Activated T-helper 1 cell treated with anti-CD3 and anti-CD28 coated beads, Interleukin-2, amount 50 U/mL, for 16 hours (primary cell): ENCODE measurements at regions not wholly inside any gene's neighbourhood (a gene's known extent, or its start where the extent isn't known, plus 50 kb on each side); places are given as distances from the start of the nearest gene placed in this dataset.

Experiments used
- DNase-seq, 2 donors: peaks; one replicate each; pipeline ENCODE4 v3.0.0-alpha.2; 2020; ENCODE audit warnings: low read depth in 1 of 2, low spot score in 1 of 2

- DNase-seq, result no peak
These were observed 398.6 kb downstream of the TBL1XR1 start for GRCh38 chr3:176798680-176799079.

GRCh38 chr3:176796371-176796770 lies 400.9 kb downstream of the TBL1XR1 start:
- DNase-seq, result no peak

DNA sequence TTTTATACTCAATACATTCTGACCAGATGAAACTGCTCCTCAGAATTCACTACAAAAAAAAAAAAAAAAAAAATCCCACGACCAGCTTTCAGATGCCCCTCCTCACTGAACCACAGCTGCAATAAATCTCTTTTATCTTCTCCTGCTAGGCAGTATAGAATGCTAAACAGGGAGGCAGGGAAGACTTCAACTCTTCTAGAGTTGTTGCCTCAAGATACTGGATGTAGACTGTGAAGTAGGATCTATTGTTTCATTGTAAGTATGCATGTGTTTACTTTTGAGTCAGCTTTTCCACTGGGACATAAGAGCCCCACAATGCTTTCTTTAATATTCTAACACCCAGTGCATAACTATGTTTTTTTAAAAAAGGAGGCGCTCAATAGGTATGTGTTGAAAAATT lies 401.4 kb downstream of the TBL1XR1 start:
- DNase-seq, result no peak

DNA sequence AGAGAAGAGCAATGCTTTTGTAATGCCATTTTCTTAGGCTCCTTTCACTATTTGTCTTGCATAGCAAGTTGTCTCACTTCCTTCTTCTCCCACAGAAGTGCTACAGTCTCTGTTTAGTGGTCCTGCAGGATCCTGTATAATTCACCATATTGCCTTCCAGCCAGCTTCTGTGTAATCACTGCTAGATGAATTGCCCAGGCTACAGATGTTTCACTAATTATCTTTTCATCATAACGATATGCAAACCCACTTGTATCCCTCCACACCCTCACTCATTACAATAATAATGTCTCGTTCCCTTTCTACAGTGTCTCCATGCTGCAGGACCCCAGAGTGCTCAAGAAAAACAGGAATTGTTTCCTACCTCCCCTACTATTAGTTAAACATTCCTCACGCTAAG lies 402.9 kb downstream of the TBL1XR1 start:
- DNase-seq, result no peak

GRCh38 chr3:176789947-176790346 lies 407.3 kb downstream of the TBL1XR1 start:
- DNase-seq, result no peak

DNA sequence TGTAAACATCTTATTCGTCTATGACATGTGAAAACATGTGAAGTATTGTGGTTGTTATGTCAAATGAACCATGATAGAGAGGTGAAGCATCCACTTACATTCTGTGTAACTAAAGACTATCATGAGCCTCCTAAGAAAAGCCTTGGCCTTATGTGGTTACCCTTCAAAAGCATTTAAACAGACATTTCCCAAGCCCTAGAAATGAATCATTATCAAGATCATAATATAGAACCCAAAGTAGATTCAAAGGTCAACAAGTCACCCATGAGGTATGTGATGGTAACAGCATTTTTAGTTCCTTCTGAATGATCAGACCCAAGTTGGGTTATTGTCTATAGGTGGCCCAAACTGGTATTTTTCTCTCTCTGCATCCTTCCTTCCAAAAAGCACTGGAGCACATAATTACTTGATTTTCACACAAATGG lies 408.0 kb downstream of the TBL1XR1 start:
- DNase-seq, result no peak

DNA sequence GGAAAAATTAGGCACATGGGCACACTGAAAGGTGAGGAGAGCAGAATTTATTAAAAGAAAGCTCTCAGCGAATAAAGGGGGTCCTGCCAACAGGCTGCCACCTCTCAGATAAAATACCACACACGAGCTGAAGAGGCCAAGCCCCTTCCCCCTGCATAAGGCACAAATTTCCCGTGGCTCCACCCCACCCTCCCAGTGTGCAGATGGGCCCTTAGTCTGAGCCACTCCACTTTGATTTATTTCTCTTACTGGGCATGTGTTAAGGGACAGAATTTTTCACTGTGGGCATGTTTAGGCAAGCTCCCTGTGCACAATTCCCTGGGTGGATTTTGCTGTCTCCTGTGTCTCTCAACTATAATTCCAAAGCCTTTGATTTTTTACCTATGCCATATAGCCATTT lies 409.8 kb downstream of the TBL1XR1 start:
- no peak for DNase-seq

GRCh38 chr3:176785171-176785570 lies 412.1 kb downstream of the TBL1XR1 start:
- DNase-seq, result no peak

- DNase-seq, result no peak
These were observed 416.5 kb downstream of the TBL1XR1 start for GRCh38 chr3:176780766-176781165.

DNA sequence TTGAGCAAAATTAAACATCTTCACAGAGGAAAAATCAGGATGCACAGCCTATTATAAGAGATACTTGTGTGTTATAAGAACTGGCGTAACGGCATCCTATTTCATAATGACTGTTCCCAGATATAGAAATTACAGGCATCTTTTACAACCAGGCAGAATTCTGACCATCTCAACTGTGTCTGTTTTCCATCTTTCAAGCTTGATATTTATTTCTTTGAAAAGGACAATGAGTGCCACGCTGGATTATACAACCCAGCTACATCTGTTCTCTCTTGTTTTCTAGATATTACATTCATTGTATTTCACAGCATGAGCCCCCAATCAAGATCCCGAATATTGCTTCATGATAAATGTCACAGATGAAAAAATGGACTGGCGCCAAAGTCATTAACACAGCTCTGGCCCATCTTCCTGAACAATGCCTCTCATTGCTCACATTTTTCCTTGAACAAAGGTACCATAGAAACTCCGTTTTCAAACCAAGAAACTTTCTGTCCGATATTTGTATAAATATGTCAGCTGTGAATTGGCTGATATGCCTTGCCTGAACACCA lies 420.6 kb downstream of the TBL1XR1 start:
- DNase-seq, result no peak

DNA sequence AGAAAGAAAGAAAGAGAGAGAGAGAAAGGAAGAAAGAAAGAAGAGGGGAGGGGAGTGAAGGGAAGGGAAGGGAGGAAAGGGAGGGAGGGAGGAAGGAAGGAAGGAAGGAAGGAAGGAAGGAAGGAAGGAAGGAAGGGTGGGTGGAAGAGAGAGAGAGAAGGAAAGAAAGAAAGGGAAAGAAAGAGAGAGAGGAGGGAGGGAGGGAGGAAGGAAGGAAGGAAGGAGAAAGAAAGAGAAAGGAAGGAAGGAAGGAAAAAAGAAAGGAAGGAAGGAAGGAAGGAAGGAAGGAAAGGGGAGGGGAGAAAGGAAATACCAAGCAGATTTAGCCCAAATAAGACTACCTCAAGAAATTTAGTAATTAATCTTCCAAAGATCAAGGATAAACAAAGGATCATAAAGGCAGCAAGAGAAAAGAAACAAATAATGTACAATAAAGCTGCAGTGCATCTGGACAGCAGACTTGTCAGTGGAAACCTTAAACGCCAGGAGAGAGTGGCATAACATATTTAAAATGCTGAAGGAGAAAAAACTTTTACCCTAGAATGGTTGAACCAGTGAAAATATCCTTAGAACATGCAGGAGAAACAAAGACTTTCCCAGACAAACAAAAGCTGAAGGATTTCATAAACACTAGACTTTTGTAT lies 427.6 kb downstream of the TBL1XR1 start:
- DNase-seq, result no peak

DNA sequence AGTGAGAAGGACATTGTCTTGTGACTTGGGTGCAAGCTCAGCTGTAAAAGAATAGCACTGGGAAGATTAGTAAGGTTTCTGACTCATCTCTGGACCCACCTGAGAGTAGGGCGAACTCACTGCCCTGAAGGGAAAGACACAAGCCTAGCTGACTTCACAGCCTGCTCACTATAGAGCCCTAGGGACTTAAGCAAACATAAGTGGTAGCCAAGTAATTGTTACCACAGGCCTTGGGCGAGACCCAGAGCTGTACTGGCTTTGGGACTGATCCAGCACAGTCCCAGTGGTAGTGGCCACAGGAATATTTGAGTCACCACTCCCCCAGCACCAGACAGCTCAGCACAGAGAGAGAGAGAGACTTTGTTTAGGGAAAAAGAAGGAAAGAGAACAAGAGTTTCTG lies 429.9 kb downstream of the TBL1XR1 start:
- no peak for DNase-seq

DNA sequence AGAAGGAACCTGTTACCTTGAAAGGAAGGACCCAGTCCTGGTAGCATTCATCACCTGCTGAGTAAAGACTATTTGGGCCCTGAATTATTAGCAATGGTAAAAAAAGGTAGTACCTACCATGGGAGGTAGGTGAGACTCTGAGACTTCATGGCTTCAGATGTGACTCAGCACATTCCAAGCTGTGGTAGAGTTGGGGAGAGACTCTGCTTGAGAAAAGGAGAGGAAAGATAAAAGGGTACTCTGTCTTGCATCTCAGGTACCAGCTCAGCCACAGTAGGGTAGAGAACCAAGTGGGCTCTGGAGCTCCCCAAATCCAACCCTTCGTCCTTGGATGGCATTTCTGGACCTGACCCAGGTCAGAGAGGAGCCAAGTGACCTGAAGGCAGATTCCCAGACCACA lies 430.4 kb downstream of the TBL1XR1 start:
- DNase-seq, result no peak

DNA sequence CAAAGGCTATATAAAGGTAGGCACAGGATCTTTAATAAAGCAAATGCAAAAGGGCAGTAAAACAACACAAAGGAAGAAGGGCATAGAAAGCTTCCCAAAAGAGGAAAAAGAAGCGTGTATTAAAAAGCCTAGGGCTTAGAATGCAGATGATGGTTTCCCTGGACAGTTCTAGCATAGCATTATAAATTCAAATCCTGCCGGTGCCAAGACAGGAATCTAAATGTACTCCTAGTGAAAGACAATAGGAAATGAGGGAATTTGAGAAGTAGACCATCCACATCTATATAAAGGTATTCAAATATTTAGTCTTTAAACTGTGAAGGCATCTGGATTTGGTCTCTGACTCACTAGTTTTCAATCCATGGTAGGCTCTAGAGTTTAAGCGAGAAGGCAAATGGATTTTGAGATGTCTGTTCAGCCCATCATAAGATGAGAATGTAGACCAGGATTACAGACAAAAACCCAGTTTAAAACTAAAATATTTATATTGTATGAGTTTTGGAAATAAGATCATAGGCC lies 431.8 kb downstream of the TBL1XR1 start:
- DNase-seq, result no peak

DNA sequence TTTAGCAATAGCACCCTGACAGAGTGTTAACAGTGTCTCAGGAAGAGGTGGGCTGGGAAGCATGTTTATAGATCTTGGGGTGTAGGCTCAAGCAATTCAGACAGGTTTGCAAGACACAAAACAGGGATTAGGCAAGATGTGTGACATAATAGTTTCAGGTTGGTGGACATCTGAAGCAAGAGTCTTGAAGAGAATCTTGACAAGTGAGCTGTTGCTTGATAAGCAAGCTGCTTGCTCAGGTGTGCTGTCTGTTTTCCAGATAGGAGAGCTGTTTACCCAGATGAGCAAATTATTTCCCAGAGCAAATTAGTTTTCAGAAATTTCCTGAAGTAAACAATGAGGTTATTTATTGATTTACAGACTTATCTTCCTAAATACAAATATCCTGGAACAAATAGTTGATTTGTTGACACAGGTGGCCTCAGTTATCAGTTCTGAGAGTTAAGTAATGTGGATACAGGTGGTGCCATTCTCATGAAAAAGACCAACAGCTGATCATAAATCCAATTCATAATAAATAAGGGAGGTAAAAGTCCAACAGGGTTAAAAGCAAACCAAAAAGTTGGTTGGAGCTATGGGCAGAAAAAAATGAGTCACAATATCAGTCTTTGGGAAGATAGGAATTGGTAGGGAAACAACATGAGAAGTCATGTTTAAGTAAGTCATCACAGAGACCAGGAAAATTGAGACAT lies 437.3 kb downstream of the TBL1XR1 start:
- DNase-seq, result no peak

DNA sequence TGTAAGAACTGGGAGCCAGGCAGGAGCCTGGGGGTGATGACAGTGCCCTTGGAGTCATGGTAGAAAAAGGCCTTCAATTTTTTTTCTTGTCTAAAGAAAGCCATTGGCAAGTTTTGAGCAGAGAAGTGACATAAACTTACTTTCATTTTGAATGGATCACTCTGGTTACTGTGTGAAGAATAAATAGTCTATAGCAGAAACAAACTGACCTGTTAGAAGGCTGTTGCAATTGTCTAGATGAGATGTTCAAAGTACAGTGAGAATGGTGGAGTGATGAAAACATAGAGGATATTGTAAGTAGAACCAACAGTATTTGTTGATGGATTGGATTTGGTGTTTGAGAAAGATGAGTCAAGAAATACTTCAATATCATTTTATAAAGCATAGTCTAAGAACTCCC lies 439.9 kb downstream of the TBL1XR1 start:
- no peak for DNase-seq

- no peak for DNase-seq
These were observed 441.3 kb downstream of the TBL1XR1 start for GRCh38 chr3:176755977-176756376.

- no peak for DNase-seq
These were observed 441.7 kb downstream of the TBL1XR1 start for GRCh38 chr3:176755552-176755951.

- DNase-seq, result no peak
These were observed 455.6 kb downstream of the TBL1XR1 start for GRCh38 chr3:176741664-176742047.

- DNase-seq, result no peak
These were observed 456.2 kb downstream of the TBL1XR1 start for GRCh38 chr3:176740906-176741663.

- DNase-seq, result no peak
These were observed 458.1 kb downstream of the TBL1XR1 start for GRCh38 chr3:176739159-176739558.
